ENCODE measurements at regions not wholly inside any gene's neighbourhood (a gene's known extent, or its start where the extent isn't known, plus 50 kb on each side); places are given as distances from the start of the nearest gene placed in this dataset.

GRCh38 chr1:5802606-5803005 lies 189.6 kb downstream of the NPHP4 start:
- H3K4me1 Mint-ChIP-seq: no peaks in the 10 kb centered on the region
- H2AFZ ChIP-seq (ENCODE audit: insufficient read depth, low read depth, low read length, poor library complexity, severe bottlenecking): no peak overlapping the region
- H3K4me3 ChIP-seq (replicated peaks in 1 of 3; ENCODE audit: low read depth in 2 of 3, low read length in 3 of 3): no peak overlapping the region
- H3K27me3 ChIP-seq (ENCODE audit: control insufficient read depth in 2 of 2, insufficient read depth in 2 of 2, low read length in 2 of 2): no peaks in the 10 kb centered on the region
- no peak overlapping the region for H3K27ac Mint-ChIP-seq
- no peaks in the 10 kb centered on the region for H3K36me3 Mint-ChIP-seq
- no peak overlapping the region for H3K9ac ChIP-seq (ENCODE audit: insufficient read depth, low read length, poor library complexity, severe bottlenecking)
- no peak for DNase-seq
- TF ChIP-seq CTCF (IDR thresholded peaks at IDR 0.05): no peak
- no peak overlapping the region for H3K4me2 ChIP-seq (replicated peaks; ENCODE audit: extremely low read depth, low read length, poor library complexity, severe bottlenecking)
- no peaks in the 10 kb centered on the region for H3K4me1 ChIP-seq (ENCODE audit: control insufficient read depth in 1 of 2, insufficient read depth in 2 of 2, low read length in 2 of 2)
- no peaks in the 10 kb centered on the region for H3K79me2 ChIP-seq (ENCODE audit: insufficient read depth, low read length)
- H3K36me3 ChIP-seq (replicated peaks in 1 of 2; ENCODE audit: control insufficient read depth in 1 of 2, insufficient read depth in 2 of 2, low read length in 2 of 2): no peaks in the 10 kb centered on the region
- no peak overlapping the region for H3K4me3 Mint-ChIP-seq
- WGBS (ENCODE audit: insufficient coverage): no CpG with 5 or more reads among the region's 1 CpG
- H4K20me1 ChIP-seq (ENCODE audit: insufficient read depth, low read length): no peaks in the 10 kb centered on the region
- H3K9me3 ChIP-seq (replicated peaks in 1 of 2; ENCODE audit: control insufficient read depth in 1 of 2, insufficient read depth in 1 of 2, low read length in 2 of 2): no peaks in the 10 kb centered on the region
- peaks cover 0 to 4% (median 0%) of the 10 kb centered on the region in 7 donors for H3K9me3 Mint-ChIP-seq
- no peak overlapping the region for H3K27ac ChIP-seq (ENCODE audit: low read depth in 1 of 2, low read length in 2 of 2)
- intact Hi-C loops (cut with micrococcal nuclease): no loop called here
- H3K27me3 Mint-ChIP-seq (ENCODE audit: low read depth in 3 of 3): peaks cover 0 to 3% (median 3%) of the 10 kb centered on the region in 3 donors

- no peak overlapping the region for H2AFZ ChIP-seq (ENCODE audit: insufficient read depth, low read depth, low read length, poor library complexity, severe bottlenecking)
- WGBS (ENCODE audit: insufficient coverage): 100% methylated on average over 4 of the region's 7 CpGs
- intact Hi-C loops (cut with micrococcal nuclease): no loop called here
- Mint-ChIP-seq H3K4me3 (no peak overlapping the region), H3K9me3 (peaks cover 0 to 5% (median 3%) of the 10 kb centered on the region in 7 donors), H3K36me3 (no peaks in the 10 kb centered on the region), H3K4me1 (no peaks in the 10 kb centered on the region), H3K27ac (no peak overlapping the region), H3K27me3 (ENCODE audit: low read depth in 3 of 3) (peaks cover 2 to 16% (median 5%) of the 10 kb centered on the region in 3 donors)
- no peaks in the 10 kb centered on the region for H4K20me1 ChIP-seq (ENCODE audit: insufficient read depth, low read length)
- no peak for DNase-seq
- H3K27ac ChIP-seq (ENCODE audit: low read depth in 1 of 2, low read length in 2 of 2): no peak overlapping the region
- no peaks in the 10 kb centered on the region for H3K9me3 ChIP-seq (replicated peaks in 1 of 2; ENCODE audit: control insufficient read depth in 1 of 2, insufficient read depth in 1 of 2, low read length in 2 of 2)
- H3K79me2 ChIP-seq (ENCODE audit: insufficient read depth, low read length): no peaks in the 10 kb centered on the region
- H3K4me1 ChIP-seq (ENCODE audit: control insufficient read depth in 1 of 2, insufficient read depth in 2 of 2, low read length in 2 of 2): no peaks in the 10 kb centered on the region
- H3K27me3 ChIP-seq (ENCODE audit: control insufficient read depth in 2 of 2, insufficient read depth in 2 of 2, low read length in 2 of 2): no peaks in the 10 kb centered on the region
- no peak overlapping the region for H3K9ac ChIP-seq (ENCODE audit: insufficient read depth, low read length, poor library complexity, severe bottlenecking)
- H3K36me3 ChIP-seq (replicated peaks in 1 of 2; ENCODE audit: control insufficient read depth in 1 of 2, insufficient read depth in 2 of 2, low read length in 2 of 2): no peaks in the 10 kb centered on the region
- TF ChIP-seq CTCF (IDR thresholded peaks at IDR 0.05): no peak
- no peak overlapping the region for H3K4me3 ChIP-seq (replicated peaks in 1 of 3; ENCODE audit: low read depth in 2 of 3, low read length in 3 of 3)
- H3K4me2 ChIP-seq (replicated peaks; ENCODE audit: extremely low read depth, low read length, poor library complexity, severe bottlenecking): no peak overlapping the region
These were observed 193.3 kb downstream of the NPHP4 start for GRCh38 chr1:5798904-5799303.
